DMS53 treated with DMSO at 0.1 percent for 48 hours (cell line): ENCODE measurements at regions not wholly inside any gene's neighbourhood (a gene's known extent, or its start where the extent isn't known, plus 50 kb on each side); places are given as distances from the start of the nearest gene placed in this dataset.

Experiments used
- DNase-seq: peaks from one replicate; lab custom pipeline; 2025; ENCODE audit not compliant: unreplicated experiment; lab: John Stamatoyannopoulos, UW

DNA sequence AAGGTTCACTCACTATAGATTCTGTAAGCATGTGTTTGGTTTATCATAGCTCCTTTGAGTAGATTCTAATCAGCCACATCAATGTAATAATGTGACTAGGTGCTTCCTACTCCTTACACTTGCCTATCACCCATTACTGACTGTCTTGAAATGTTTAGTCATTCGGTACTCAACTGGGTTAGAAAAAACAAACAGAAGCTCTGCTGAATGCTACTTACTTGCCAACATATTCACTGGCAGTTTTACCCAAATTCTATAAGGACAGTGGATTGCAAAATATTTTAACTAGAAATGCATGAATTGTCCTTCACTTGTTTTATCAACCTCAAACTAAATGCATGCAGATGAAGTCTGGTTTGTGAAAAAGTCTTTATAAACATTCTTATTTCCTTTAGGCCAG, 352.1 kb upstream of the ALCAM start:
- no peak for DNase-seq

GRCh38 chr3:105022813-105023212, 343.9 kb upstream of the ALCAM start:
- DNase-seq, result no peak

DNA sequence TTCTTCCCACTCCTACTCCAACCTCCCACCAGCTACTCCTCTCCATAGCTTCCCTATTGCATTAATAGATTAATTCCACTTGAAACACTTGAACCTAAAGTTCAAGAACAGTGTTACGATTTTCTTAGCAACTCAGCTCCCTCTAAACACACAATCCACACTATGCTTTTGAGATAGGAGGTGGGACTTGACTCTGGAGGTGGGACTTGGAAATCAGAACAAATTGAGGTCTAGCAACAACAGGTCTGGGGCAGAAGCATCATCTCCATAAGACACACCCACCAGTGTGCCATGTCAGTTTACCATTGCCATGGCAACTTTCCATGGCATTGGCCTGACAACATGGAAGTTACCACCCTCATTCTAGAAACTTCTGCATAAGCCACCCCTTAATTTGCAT, 336.5 kb upstream of the ALCAM start:
- DNase-seq, result no peak

GRCh38 chr3:105032541-105032940, 334.2 kb upstream of the ALCAM start:
- peak; percentile 61 for DNase-seq

DNA sequence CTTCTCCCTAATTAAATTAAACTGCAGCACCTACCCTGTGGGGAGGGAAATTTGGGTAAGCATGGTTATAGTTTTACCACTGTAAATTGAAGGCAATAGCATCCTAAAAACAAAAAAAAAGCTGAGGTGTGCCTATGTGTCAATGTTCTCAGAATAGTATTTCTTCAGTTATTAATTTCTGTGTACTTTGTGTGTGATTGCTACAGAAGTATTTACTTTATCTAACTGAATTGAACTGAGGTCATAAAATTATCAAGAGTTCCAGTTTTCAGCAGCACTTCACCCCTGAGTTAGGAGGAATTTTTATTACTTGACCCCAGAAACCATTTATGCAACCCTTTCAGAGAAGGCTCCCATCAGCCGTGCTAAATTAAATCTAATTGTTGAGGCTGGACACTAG, 333.6 kb upstream of the ALCAM start:
- DNase-seq, result no peak

GRCh38 chr3:105039004-105039403, 327.7 kb upstream of the ALCAM start:
- no peak for DNase-seq

- DNase-seq, result no peak
These were observed 326.6 kb upstream of the ALCAM start for GRCh38 chr3:105040026-105040622.

- no peak for DNase-seq
These were observed 324.1 kb upstream of the ALCAM start for GRCh38 chr3:105042586-105042985.

GRCh38 chr3:105051111-105051510, 315.6 kb upstream of the ALCAM start:
- no peak for DNase-seq

GRCh38 chr3:105051972-105052371, 314.7 kb upstream of the ALCAM start:
- no peak for DNase-seq

GRCh38 chr3:105062853-105063252, 303.9 kb upstream of the ALCAM start:
- DNase-seq, result peak; percentile 2

DNA sequence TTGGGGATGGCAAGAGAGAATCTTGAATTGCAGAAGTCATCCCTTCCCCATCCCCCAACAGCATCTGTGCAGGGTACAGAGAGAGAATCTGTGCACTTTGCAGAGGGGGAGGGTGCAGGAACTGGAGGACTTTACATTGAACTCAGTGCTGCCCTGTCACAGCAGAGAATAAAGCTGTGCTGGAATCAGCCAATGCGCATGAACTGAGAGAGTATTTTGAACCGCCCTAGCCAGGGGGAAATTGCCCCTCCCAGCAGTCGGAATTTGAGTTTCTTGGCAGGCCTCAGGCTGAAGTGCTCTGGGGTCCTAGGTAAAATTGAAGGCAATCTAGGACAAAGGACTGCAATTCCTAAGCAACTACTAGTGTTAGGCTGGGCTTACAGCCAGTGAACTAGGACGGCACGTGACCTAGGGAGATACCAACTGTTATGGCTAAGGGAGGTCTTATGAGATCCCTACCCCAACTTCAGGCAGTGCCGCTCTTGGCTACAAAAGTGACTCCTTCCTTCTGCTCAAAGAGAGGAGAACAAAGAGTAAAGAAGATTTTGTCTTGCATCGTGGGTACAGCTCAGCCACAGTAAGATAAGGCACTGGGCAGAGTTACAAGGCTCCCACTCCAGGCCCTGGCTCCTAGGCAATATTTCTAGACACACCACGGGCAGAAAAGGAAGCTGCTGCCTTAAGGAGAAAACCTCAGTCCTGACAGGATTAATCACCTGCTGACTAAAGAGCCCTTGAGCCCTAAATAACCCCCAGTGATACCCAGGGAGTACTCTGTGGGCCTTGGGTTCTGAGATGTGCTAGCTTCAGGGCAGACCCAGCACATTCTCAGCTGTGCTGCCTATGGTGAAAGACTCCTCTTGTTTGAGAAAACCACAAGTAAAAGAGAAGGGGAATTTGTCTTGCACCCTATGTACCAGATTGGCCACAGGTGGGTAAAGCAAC, 300.5 kb upstream of the ALCAM start:
- DNase-seq, result no peak

DNA sequence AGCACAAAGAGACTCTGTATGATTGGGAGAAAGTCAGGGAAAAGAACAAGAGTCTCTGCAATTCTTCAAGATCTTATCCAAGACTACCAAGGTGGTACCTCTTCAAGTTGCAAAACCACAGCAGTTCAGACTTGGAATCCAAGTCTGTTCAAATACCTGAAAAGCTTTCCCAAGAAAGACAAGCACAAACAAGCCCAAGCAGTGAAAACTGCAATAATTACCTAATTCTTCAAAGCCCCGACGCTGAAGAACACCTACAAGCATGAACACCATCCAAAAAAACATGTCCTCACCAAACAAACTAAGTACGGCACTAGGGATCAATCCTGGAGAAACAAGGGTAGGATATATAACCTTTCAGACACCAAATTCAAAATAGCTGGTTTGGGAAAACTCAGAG, 299.3 kb upstream of the ALCAM start:
- no peak for DNase-seq

GRCh38 chr3:105077060-105077822, 289.5 kb upstream of the ALCAM start:
- no peak for DNase-seq

- no peak for DNase-seq
These were observed 282.8 kb upstream of the ALCAM start for GRCh38 chr3:105083945-105084344.

- DNase-seq, result no peak
These were observed 281.2 kb upstream of the ALCAM start for GRCh38 chr3:105085506-105085905.

GRCh38 chr3:105093371-105094252, 273.1 kb upstream of the ALCAM start:
- no peak for DNase-seq

GRCh38 chr3:105094588-105094987, 272.1 kb upstream of the ALCAM start:
- no peak for DNase-seq

DNA sequence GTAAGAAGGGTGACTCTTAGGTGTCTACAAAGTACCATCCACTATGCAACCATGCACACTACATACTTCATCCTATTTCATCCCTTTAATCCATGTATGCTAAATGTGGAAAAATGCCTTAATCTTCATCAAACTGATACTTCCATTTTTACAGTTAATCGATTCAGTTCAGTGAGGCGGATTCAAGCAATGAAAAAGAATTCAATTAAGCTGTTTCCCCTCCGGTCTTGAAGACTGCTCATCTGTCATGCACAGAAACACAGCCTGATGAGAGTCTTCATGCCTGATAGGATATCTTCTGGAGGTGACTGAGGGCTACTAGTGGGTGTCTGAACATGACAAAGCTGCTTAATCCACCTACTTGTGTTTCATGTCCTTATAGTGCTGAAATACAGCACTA, 270.6 kb upstream of the ALCAM start:
- DNase-seq, result no peak

- DNase-seq, result no peak
These were observed 265.1 kb upstream of the ALCAM start for GRCh38 chr3:105101603-105102002.

DNA sequence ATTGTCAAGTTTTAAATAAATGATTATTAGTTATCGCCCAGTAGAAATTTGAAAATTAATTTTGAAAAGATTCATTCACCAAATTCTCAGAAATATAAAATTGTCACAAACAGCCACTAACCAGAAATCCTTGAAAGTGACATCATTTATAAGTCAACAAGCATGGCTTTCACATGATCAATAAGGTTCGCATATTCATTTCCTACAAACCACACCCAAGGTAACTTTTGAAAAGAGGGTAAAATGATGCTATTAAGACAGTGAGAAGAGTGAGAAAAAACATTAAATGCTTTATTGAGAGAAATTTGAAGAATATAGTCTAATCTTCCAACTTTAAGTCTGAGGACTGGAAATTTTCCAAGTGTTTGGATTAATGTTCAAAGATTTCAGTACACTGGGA, 263.6 kb upstream of the ALCAM start:
- no peak for DNase-seq
